ENCODE measurements at regions not wholly inside any gene's neighbourhood (a gene's known extent, or its start where the extent isn't known, plus 50 kb on each side); places are given as distances from the start of the nearest gene placed in this dataset.
"Not testable (repeated sequence)": the region's sequence is repeated elsewhere in the genome, so short reads cannot be mapped to it uniquely, and the experiment has no call there.

DNA sequence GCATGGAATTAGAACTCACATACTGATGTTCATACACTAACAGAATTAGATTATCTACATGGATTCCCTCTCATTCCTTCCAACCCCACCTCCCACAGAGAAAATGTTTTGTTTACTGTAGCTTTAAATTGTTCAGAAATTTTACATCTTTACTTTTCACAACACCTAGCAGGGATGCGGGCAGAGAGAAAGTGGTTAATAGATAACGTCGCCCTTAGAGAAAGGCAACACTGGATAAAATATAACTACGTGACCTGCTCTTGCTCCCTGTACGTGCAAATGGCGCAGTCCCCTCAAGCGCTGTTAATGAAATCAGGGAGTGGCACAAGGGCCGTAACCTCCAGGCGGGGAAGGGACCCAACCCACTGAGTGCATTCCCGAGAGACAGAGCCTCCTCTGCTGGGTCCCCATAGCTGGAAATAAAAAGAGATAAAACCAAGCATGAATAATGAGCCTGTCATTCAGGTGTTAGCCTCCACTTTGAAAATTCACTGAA lies 125.3 kb upstream of the DAPK1 start:
- DNase-seq (ENCODE audit: low read depth) = no peak

- DNase-seq (ENCODE audit: low read depth) = peak; percentile 78
These were observed 123.4 kb upstream of the DAPK1 start for GRCh38 chr9:87374023-87374919.

DNA sequence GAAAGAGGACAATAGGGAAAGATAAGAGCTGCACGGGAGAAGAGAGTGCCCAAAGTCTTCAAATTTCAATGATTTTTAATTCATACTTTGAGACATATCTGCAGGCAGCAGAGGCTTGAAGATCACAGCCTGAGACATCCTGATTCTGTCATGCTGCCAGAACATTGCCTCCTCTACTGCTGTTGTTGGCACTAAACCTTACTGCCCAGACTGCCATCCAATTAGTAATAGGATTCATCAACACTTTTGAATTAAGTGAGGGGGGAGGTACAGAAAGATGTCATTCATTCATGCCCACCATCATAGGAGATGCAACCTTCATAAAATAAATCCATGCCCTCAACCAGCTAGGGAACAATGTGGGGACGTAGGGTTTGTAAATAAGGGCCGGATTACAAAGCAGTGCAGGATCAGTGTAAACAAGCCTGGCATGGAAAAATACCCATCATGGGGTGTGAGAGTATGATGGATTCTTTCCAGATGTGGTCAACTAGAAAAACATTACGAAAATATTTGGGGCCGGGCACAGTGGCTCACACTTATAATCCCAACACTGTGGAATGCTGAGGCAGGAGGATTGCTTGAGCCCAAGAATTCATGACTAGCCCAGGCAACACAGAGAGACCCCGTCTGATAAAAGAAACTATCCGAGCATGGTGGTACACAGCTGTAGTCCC lies 122.1 kb upstream of the DAPK1 start:
- peak; percentile 95 for DNase-seq (ENCODE audit: low read depth)

GRCh38 chr9:87378676-87379075 lies 119.0 kb upstream of the DAPK1 start:
- no peak for DNase-seq (ENCODE audit: low read depth)

DNA sequence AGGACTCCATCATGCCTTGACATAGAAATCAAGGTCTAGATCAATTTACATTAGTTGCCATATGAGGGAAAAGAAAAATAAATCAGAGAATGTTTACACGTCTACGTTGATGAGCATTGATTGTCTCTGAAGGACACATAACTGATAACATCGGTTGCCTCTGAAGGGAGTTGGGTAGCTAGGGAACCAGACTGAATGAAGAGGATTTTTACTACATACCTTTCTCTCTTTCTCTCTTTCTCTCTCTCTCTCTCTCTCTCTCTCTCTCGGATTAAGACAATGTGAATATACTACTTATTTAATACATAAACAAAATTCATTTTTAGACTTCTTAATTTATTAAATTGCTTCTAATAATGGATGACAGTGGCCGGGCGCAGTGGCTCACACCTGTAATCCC lies 118.4 kb upstream of the DAPK1 start:
- no peak for DNase-seq (ENCODE audit: low read depth)

- DNase-seq (ENCODE audit: low read depth) = peak; percentile 90
These were observed 116.5 kb upstream of the DAPK1 start for GRCh38 chr9:87381050-87381711.

GRCh38 chr9:87381746-87382145 lies 115.9 kb upstream of the DAPK1 start:
- peak; percentile 75 for DNase-seq (ENCODE audit: low read depth)

- DNase-seq (ENCODE audit: low read depth) = peak; percentile 99
These were observed 114.8 kb upstream of the DAPK1 start for GRCh38 chr9:87382900-87383299.

GRCh38 chr9:87383344-87384150 lies 114.1 kb upstream of the DAPK1 start:
- peak; percentile 85 for DNase-seq (ENCODE audit: low read depth)

- DNase-seq (ENCODE audit: low read depth) = peak; percentile 56
These were observed 111.1 kb upstream of the DAPK1 start for GRCh38 chr9:87386490-87387025.

GRCh38 chr9:87387351-87388011 lies 110.2 kb upstream of the DAPK1 start:
- peak; percentile 80 for DNase-seq (ENCODE audit: low read depth)

DNA sequence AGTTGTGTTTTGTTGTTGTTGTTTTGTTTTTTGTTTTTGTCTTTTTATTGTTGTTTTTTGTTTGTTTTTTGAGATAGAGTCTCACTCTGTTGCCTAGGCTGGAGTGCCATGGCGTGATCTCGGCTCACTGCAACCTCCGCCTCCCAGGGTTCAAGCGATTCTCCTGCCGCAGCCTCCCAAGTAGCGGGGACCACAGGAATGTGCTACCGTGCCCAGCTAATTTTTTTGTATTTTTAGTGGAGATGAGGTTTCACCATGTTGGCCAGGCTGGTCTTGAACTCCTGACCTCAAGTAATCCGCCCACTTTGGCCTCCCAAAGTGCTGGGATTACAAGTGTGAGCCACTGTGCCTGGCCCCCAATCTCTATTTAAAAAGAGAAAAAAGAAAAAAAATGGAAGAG lies 109.0 kb upstream of the DAPK1 start:
- not testable (repeated sequence) for DNase-seq (ENCODE audit: low read depth)

- DNase-seq (ENCODE audit: low read depth) = peak; percentile 51
These were observed 107.7 kb upstream of the DAPK1 start for GRCh38 chr9:87389936-87390335.

DNA sequence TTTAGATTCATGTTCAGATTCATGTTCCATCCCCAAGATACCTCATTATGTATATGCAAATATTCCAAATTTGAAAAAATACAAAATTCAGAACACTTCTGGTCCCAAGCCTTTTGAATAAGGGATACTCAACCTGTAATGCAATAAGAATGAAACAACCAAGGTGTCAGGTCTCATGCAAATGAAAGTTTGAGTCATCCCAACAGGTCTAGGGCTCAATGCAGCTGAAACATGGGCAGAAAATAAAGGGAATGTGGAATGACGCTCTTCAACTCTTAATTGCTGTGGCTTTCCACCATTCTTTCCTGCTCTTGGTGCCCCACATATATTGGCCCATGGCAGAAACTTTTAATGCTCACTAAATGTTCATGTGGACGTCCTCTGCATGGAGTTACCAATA lies 107.3 kb upstream of the DAPK1 start:
- no peak for DNase-seq (ENCODE audit: low read depth)

DNA sequence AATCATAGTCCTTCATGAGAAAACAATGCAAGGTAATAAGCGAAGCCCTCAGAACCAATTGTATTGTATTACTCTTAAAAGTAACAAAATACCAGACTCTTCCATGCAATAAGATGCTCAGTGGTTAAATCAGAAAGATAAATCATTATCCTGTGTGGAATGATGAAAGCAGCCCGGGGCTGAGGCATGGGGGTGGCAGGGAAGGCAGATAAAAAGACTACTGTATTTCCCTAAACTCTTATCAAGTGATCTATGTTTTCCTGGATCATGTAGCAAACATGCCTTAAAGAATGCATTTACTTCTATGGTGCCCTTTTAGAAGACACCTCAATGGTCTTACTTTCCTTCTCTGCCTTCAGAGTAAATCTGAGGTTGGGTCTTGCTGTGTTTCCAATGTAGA lies 105.6 kb upstream of the DAPK1 start:
- DNase-seq (ENCODE audit: low read depth) = no peak

DNA sequence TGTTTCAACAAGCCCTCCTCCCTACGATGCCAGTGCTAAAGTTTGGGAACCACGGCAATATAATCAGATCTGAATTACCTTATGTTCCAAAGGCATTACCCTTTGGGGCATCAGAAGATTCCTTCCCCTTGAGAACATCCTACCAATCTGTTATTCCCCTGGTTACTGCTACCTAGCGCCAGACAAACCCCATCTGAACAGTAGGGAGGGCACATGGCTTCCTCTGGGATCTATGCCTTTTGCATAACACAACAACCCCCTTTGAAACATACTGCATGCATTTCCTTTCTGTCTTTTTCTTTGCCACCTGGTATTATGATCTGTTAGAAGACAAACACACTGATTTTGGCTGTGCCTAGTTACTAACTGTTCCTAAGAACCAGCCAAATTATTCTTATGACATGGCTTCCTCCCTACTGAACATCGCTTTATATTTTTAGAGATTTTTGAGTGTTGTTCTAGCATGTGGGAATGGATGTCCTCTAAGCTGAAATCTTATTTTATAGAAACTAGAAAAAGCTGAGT lies 103.9 kb upstream of the DAPK1 start:
- DNase-seq (ENCODE audit: low read depth) = no peak

GRCh38 chr9:87395804-87396479 lies 101.7 kb upstream of the DAPK1 start:
- peak; percentile 71 for DNase-seq (ENCODE audit: low read depth)

GRCh38 chr9:87401681-87402080 lies 96.0 kb upstream of the DAPK1 start:
- no peak for DNase-seq (ENCODE audit: low read depth)

GRCh38 chr9:87402537-87402936 lies 95.1 kb upstream of the DAPK1 start:
- DNase-seq (ENCODE audit: low read depth) = no peak

Data from LHCN-M2 (cell line).